SU-DHL-6 (cell line): ENCODE measurements at regions not wholly inside any gene's neighbourhood (a gene's known extent, or its start where the extent isn't known, plus 50 kb on each side); places are given as distances from the start of the nearest gene placed in this dataset.

Experiments used
- EZH2phosphoT487 ChIP-seq: fragments of 200-600 bp; sonication (generic), shearing (Covaris generic); conservative IDR thresholded peaks from 2 replicates; pipeline ENCODE4 v1.6.1; 2018; ENCODE audit warnings: mild to moderate bottlenecking, antibody characterized with exemption, low read length, moderate library complexity, mixed read lengths
- TF ChIP-seq, protein P1 (sequence below): fragments of 200-600 bp; sonication (generic); IDR thresholded peaks from one replicate; pipeline ENCODE4 v1.5.1; 2017; ENCODE audit warnings: antibody characterized with exemption, mild to moderate bottlenecking, low read length, moderate library complexity; ENCODE audit not compliant: insufficient read depth, poor library complexity, severe bottlenecking

DNA sequence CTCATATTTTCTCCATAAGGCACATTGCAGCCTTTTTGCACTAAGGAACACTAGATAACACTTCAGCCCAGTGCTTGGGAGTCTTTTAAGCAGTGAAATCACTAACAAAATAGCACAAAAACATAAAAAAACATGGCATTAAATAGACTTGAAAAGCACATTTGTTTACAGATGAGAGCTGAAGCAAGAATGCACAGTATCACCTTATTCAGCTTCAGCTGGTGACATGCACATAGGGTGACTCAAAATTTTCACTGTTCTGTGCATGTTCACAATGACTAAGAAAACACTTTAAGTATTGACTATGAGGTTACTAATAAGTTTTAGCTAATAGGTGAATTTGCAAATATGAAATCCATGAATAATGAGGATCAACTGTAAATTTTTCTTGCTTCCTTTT, 293.9 kb upstream of the TARS1 start:
- TF ChIP-seq, protein P1, sequence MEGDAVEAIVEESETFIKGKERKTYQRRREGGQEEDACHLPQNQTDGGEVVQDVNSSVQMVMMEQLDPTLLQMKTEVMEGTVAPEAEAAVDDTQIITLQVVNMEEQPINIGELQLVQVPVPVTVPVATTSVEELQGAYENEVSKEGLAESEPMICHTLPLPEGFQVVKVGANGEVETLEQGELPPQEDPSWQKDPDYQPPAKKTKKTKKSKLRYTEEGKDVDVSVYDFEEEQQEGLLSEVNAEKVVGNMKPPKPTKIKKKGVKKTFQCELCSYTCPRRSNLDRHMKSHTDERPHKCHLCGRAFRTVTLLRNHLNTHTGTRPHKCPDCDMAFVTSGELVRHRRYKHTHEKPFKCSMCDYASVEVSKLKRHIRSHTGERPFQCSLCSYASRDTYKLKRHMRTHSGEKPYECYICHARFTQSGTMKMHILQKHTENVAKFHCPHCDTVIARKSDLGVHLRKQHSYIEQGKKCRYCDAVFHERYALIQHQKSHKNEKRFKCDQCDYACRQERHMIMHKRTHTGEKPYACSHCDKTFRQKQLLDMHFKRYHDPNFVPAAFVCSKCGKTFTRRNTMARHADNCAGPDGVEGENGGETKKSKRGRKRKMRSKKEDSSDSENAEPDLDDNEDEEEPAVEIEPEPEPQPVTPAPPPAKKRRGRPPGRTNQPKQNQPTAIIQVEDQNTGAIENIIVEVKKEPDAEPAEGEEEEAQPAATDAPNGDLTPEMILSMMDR: no peak
- no peak for TF ChIP-seq EZH2phosphoT487
